ENCODE measurements at regions not wholly inside any gene's neighbourhood (a gene's known extent, or its start where the extent isn't known, plus 50 kb on each side); places are given as distances from the start of the nearest gene placed in this dataset.
A peak's percentile ranks its signal among the peaks of the same experiment; 100 is the strongest.

DNA sequence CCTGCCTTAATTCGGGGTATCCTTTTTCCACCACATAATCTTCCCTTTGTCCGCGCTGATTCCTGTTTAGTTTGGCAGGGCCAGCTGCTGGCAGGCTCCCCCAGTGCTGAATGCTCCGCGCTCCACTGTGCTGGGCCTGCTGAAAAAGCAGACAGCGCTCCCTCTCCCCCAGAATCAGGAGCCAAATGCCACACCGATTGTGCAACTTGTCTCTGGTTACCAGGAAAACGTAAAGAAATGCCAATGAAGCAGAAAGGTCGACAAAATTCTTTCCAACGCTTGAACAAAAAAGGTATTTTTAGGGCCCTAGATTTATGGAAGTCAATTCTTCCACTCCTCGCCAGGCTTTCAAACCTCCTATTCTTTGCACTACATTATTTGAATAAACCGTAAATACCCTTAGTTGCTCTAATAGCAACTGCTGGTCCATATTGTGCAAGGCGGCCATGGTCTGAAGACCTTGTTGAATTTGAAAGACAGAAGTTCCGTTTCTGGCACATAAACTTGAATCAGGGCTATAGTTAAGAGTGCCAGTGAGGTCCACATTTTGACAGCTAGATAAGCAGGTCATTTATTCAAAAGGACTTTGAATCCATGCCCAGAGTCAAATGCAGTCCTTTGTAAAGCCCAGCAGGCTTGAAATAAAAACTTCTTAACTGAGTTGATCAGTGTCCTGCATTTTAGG is 206.7 kb upstream of the RFC3 start:
- TF ChIP-seq, protein P1, sequence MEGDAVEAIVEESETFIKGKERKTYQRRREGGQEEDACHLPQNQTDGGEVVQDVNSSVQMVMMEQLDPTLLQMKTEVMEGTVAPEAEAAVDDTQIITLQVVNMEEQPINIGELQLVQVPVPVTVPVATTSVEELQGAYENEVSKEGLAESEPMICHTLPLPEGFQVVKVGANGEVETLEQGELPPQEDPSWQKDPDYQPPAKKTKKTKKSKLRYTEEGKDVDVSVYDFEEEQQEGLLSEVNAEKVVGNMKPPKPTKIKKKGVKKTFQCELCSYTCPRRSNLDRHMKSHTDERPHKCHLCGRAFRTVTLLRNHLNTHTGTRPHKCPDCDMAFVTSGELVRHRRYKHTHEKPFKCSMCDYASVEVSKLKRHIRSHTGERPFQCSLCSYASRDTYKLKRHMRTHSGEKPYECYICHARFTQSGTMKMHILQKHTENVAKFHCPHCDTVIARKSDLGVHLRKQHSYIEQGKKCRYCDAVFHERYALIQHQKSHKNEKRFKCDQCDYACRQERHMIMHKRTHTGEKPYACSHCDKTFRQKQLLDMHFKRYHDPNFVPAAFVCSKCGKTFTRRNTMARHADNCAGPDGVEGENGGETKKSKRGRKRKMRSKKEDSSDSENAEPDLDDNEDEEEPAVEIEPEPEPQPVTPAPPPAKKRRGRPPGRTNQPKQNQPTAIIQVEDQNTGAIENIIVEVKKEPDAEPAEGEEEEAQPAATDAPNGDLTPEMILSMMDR (IDR thresholded peaks at IDR 0.05; ENCODE audit: low read depth, low read length, missing control alignments): no peak
- in situ Hi-C loops (cut with HindIII; ENCODE audit: low sequenced_read_pairs): no loop called here
- DNase-seq (ENCODE audit: low read depth): peak; percentile 71
- H3K4me3 ChIP-seq (ENCODE audit: low read depth, low read length): peak overlapping the region; percentile 8

DNA sequence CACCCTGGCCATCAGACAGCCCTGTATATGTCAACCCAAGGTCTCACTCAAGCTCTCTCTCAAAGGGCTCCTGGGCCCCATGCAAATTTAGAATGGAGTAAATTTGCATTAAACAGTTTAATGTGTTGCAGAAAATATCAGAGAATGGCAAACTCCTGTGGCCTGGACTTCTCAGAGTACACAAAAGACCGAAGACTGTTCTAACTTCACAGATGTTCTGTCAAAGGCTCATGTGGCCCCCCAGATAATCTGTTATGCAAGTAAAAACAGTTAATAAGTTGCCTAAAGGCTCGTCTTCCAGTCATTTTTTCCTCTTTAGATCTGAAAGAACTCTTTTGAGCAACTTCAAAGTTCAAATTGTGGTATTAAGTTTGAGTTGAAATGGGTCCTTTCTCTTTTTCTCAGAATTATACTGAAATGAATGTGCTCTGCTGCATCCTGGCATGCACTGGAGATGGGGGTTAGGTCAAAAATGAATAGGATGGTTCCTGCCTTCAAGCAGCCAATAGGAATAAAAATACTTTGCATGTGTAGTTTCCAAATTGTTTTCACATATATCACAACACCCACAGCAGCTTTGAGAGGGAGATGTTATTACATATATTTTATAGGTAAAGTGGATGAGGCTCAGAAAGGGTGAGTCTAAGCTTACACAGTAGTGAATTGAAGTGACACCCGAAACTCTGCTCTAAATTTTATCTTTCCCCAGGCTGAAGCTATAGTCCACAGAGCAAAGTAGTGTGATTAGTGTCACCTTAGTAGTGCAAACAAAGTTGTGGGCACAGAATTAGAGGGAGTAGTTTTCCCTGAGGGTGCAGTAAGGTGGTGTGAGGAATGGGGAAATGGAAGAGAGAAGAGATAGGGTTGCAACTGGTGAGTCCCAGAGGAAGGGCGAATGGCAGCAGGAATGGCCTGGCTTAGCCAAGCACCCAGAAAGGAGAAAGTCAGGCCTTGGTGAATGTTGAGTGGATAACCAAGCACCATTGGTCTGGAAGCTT is 205.0 kb upstream of the RFC3 start:
- H3K4me3 ChIP-seq (ENCODE audit: low read depth, low read length): no peak overlapping the region
- in situ Hi-C loops (cut with HindIII; ENCODE audit: low sequenced_read_pairs): no loop called here
- TF ChIP-seq, protein P1 (IDR thresholded peaks at IDR 0.05; ENCODE audit: low read depth, low read length, missing control alignments): no peak
- DNase-seq (ENCODE audit: low read depth): no peak

DNA sequence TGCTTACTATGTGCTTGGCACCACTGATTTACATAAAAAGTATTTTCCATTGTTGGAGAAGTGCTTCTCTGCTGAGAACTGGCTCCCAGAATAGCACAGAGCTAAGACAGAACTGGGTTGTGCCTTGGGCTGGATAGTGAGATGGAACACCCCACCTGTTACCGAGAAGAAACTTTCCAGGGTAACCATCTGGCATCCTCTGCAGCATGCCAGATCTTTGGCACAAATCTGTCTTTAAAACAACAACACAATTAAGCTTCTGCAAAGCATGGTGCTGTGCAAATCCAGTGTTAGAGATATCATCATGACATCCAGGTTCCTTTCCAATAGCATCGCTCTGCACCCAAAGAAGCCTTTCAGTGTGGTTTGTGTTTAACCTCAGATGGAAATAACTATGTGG is 202.5 kb upstream of the RFC3 start:
- in situ Hi-C loops (cut with HindIII; ENCODE audit: low sequenced_read_pairs): no loop called here
- no peak overlapping the region for H3K4me3 ChIP-seq (ENCODE audit: low read depth, low read length)
- DNase-seq (ENCODE audit: low read depth): no peak
- TF ChIP-seq, protein P1 (IDR thresholded peaks at IDR 0.05; ENCODE audit: low read depth, low read length, missing control alignments): no peak

DNA sequence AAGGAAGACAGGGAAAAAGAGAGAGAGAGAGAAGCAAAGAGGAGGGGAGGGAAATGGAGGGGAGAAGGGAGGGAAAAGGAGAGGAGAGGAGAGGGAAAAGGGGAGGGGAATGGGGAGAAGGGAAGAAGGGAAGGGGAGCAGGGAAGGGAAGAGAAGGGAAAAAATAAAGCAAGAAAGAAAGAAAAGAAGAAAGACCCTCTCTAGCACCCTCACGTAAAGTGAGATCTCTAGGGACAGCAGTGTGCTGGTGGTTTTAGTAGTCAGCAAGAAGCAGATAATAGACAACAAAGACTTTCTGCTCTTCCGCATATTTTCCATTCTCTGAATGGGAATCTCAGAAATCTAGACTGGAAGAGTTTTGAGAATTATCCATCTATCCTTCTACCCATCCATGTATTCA is 201.8 kb upstream of the RFC3 start:
- TF ChIP-seq, protein P1 (IDR thresholded peaks at IDR 0.05; ENCODE audit: low read depth, low read length, missing control alignments): no peak
- DNase-seq (ENCODE audit: low read depth): no peak
- H3K4me3 ChIP-seq (ENCODE audit: low read depth, low read length): no peak overlapping the region
- in situ Hi-C loops (cut with HindIII; ENCODE audit: low sequenced_read_pairs): no loop called here

DNA sequence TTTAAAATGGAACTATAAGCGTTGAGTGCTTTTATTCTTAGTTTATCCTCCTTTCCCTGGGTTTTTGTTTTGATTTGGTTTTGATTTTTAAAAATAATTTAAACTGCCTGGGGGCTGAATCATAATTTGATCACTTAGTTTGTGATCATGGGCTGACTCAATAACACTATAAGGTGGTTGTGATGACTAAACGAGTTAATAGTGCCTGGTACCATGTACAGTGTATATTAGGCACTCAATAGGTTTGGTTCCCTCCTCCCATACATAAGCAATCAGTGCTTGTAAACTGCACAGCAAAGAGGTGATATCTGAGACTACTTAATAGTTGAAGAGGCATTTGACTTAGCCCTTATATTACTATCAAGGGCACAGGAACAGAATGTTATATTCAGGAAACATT is 200.9 kb upstream of the RFC3 start:
- H3K4me3 ChIP-seq (ENCODE audit: low read depth, low read length): no peak overlapping the region
- in situ Hi-C loops (cut with HindIII; ENCODE audit: low sequenced_read_pairs): no loop called here
- TF ChIP-seq, protein P1 (IDR thresholded peaks at IDR 0.05; ENCODE audit: low read depth, low read length, missing control alignments): no peak
- no peak for DNase-seq (ENCODE audit: low read depth)

DNA sequence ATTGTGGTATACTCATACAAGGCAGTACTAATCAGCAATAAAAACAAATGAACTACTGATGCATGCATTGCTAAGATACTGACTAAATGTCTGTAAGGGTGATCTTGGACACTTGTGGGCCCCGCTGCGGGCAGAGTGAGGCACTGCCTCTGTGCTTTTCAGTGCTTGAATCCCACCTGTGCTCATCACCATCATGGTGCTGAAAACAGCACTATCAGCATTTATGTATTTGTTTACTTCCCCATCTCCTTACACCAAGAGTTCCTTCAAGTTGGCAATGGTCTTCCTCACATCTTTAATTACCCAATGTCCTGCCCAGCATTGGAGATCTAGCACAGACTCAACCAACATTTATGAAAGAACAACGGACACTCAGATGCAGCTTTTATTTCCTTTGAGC is 193.7 kb upstream of the RFC3 start:
- no peak overlapping the region for H3K4me3 ChIP-seq (ENCODE audit: low read depth, low read length)
- in situ Hi-C loops (cut with HindIII; ENCODE audit: low sequenced_read_pairs): no loop called here
- TF ChIP-seq, protein P1 (IDR thresholded peaks at IDR 0.05; ENCODE audit: low read depth, low read length, missing control alignments): no peak
- DNase-seq (ENCODE audit: low read depth): no peak

All from astrocyte of the cerebellum (primary cell).